CD8-positive, alpha-beta memory T cell (primary cell): ENCODE measurements at regions not wholly inside any gene's neighbourhood (a gene's known extent, or its start where the extent isn't known, plus 50 kb on each side); places are given as distances from the start of the nearest gene placed in this dataset.
A peak's percentile ranks its signal among the peaks of the same experiment; 100 is the strongest.

Source experiments
- CTCF ChIA-PET: fragments of 350-600 bp; sonication (Branson Sonifier 250); formaldehyde crosslinking; loops from one replicate; lab custom pipeline; 2021; ENCODE audit warnings: antibody characterized with exemption; lab: Charles Lee
- POLR2A ChIA-PET: fragments of 350-600 bp; sonication (Branson Sonifier 250); formaldehyde crosslinking; loops from one replicate; lab custom pipeline; 2021; ENCODE audit warnings: antibody characterized with exemption; lab: Charles Lee
- DNase-seq, 5 donors: peaks; one replicate each; pipeline versions ENCODE4 v3.0.0 to v3.0.0-alpha.2; 2020 to 2022; ENCODE audit warnings: mixed read lengths in 1 of 5
- H3K27ac ChIP-seq: one replicate; pipeline ENCODE4 v1.7.0; 2013; ENCODE audit warnings: low read depth, mild to moderate bottlenecking, low read length, moderate library complexity
- H3K27me3 ChIP-seq: 2 replicates; pipeline ENCODE4 v1.7.0; 2013; ENCODE audit warnings: low read length, mild to moderate bottlenecking; ENCODE audit not compliant: insufficient read depth, poor library complexity, severe bottlenecking
- H3K36me3 ChIP-seq: 2 replicates; pipeline ENCODE4 v1.7.0; 2013; ENCODE audit warnings: mild to moderate bottlenecking, low read length, moderate library complexity; ENCODE audit not compliant: insufficient read depth
- H3K4me1 ChIP-seq: 2 replicates; pipeline ENCODE4 v1.7.0; 2013; ENCODE audit warnings: mild to moderate bottlenecking, low read length, moderate library complexity; ENCODE audit not compliant: insufficient read depth
- H3K4me3 ChIP-seq: 2 replicates; pipeline ENCODE4 v1.7.0; 2013; ENCODE audit warnings: mild to moderate bottlenecking, low read length
- H3K9me3 ChIP-seq: 2 replicates; pipeline ENCODE4 v1.7.0; 2013; ENCODE audit warnings: mild to moderate bottlenecking, low read length
- H3K27ac Mint-ChIP-seq, 8 donors: one replicate each; pipeline ENCODE4 v1.8.0; 2020 to 2021; ENCODE audit warnings: mixed read lengths in 8 of 8, mild to moderate bottlenecking in 6 of 8, inconsistent platforms in 3 of 8, moderate library complexity in 3 of 8
- H3K27me3 Mint-ChIP-seq, 2 donors: one replicate each; pipeline ENCODE4 v1.8.0; 2020 to 2021; ENCODE audit warnings: mixed read lengths in 2 of 2, mild to moderate bottlenecking in 1 of 2, moderate library complexity in 1 of 2
- H3K36me3 Mint-ChIP-seq, 3 donors: one replicate each; pipeline ENCODE4 v1.8.0; 2020 to 2021; ENCODE audit warnings: mixed read lengths in 3 of 3, inconsistent platforms in 1 of 3, mild to moderate bottlenecking in 1 of 3
- H3K4me1 Mint-ChIP-seq, 3 donors: one replicate each; pipeline ENCODE4 v1.8.0; 2020 to 2021; ENCODE audit warnings: mixed read lengths in 3 of 3, inconsistent platforms in 1 of 3, mild to moderate bottlenecking in 1 of 3
- H3K4me3 Mint-ChIP-seq, 7 donors: one replicate each; pipeline ENCODE4 v1.8.0; 2020 to 2021; ENCODE audit warnings: mixed read lengths in 7 of 7, mild to moderate bottlenecking in 6 of 7, moderate library complexity in 4 of 7, inconsistent platforms in 2 of 7
- H3K9me3 Mint-ChIP-seq, 5 donors: one replicate each; pipeline ENCODE4 v1.8.0; 2020 to 2022; ENCODE audit warnings: mixed read lengths in 5 of 5, mild to moderate bottlenecking in 3 of 5, moderate library complexity in 2 of 5, inconsistent platforms in 1 of 5

GRCh38 chr14:76954394-76955190, 73.9 kb downstream of the IRF2BPL start:
- Histone ChIP-seq H3K4me3 (no peak overlapping the region), H3K27ac (peak overlapping the region; percentile 94), H3K4me1 (peaks cover 41% of the 10 kb centered on the region), H3K36me3 (no peaks in the 10 kb centered on the region), H3K9me3 (no peaks in the 10 kb centered on the region), H3K27me3 (no peaks in the 10 kb centered on the region)
- DNase-seq = no peak
- H3K9me3 Mint-ChIP-seq = no peaks in the 10 kb centered on the region
- peak overlapping the region in 7 of 8 donors; percentile 95 to 100 (median 99) for H3K27ac Mint-ChIP-seq
- peak overlapping the region in 1 of 7 donors; percentile 18 for H3K4me3 Mint-ChIP-seq
- peaks cover 0 to 1% (median 0%) of the 10 kb centered on the region in 3 donors for H3K36me3 Mint-ChIP-seq
- H3K4me1 Mint-ChIP-seq = peaks cover 44 to 57% (median 52%) of the 10 kb centered on the region in 3 donors
- H3K27me3 Mint-ChIP-seq = peaks cover 0 to 1% of the 10 kb centered on the region in 2 donors
- POLR2A ChIA-PET = interaction anchor here (1.2 to 1.8 kb wide), 3 partner anchors 25 to 86 kb away, joined by 3 to 9 read pairs (median 6); partner anchors contain the start of gene IRF2BPL
- CTCF ChIA-PET = interaction anchor here (0.9 to 3.8 kb wide), 9 partner anchors 12 to 116 kb away, joined by 3 to 16 read pairs (median 6); no protein-coding TSS in a partner anchor

GRCh38 chr14:76953311-76953945, 75.1 kb downstream of the IRF2BPL start:
- CTCF ChIA-PET = interaction anchor here (0.6 to 3.8 kb wide), 10 partner anchors 8 to 115 kb away, joined by 3 to 16 read pairs (median 4); no protein-coding TSS in a partner anchor
- peak overlapping the region; percentile 44 for H3K4me3 ChIP-seq
- Mint-ChIP-seq H3K9me3 (no peaks in the 10 kb centered on the region), H3K27ac (peak overlapping the region; percentile 39 to 87 (median 78)), H3K27me3 (peaks cover 0 to 1% of the 10 kb centered on the region in 2 donors), H3K4me3 (peak overlapping the region in 6 of 7 donors; percentile 16 to 76 (median 38)), H3K36me3 (peaks cover 0 to 1% (median 0%) of the 10 kb centered on the region in 3 donors), H3K4me1 (peaks cover 36 to 50% (median 42%) of the 10 kb centered on the region in 3 donors)
- peaks cover 41% of the 10 kb centered on the region for H3K4me1 ChIP-seq
- POLR2A ChIA-PET = interaction anchor here (0.9 to 1.6 kb wide), 5 partner anchors 9 to 90 kb away, joined by 3 to 10 read pairs (median 4); partner anchors contain the start of gene IRF2BPL
- no peaks in the 10 kb centered on the region for H3K36me3 ChIP-seq
- peak overlapping the region; percentile 44 for H3K27ac ChIP-seq
- peak in 4 of 5 donors; percentile 31 to 61 (median 47) for DNase-seq
- H3K27me3 ChIP-seq = no peaks in the 10 kb centered on the region
- no peaks in the 10 kb centered on the region for H3K9me3 ChIP-seq

GRCh38 chr14:76951166-76951565, 77.3 kb downstream of the IRF2BPL start:
- Mint-ChIP-seq H3K27ac (no peak overlapping the region), H3K4me3 (peak overlapping the region in 1 of 7 donors; percentile 27), H3K9me3 (no peaks in the 10 kb centered on the region), H3K36me3 (no peaks in the 10 kb centered on the region), H3K4me1 (peaks cover 31 to 50% (median 33%) of the 10 kb centered on the region in 3 donors), H3K27me3 (peaks cover 0 to 1% of the 10 kb centered on the region in 2 donors)
- H3K36me3 ChIP-seq = no peaks in the 10 kb centered on the region
- peaks cover 43% of the 10 kb centered on the region for H3K4me1 ChIP-seq
- no peaks in the 10 kb centered on the region for H3K27me3 ChIP-seq
- H3K9me3 ChIP-seq = no peaks in the 10 kb centered on the region
- no peak overlapping the region for H3K4me3 ChIP-seq
- POLR2A ChIA-PET = no interaction called here
- DNase-seq = no peak
- CTCF ChIA-PET = interaction anchor here (1.2 to 1.7 kb wide), 2 partner anchors 38 to 77 kb away, joined by 3 to 4 read pairs; no protein-coding TSS in a partner anchor
- no peak overlapping the region for H3K27ac ChIP-seq

GRCh38 chr14:76950055-76951020, 78.2 kb downstream of the IRF2BPL start:
- DNase-seq = no peak
- no peak overlapping the region for H3K4me3 Mint-ChIP-seq
- H3K36me3 Mint-ChIP-seq = no peaks in the 10 kb centered on the region
- POLR2A ChIA-PET = no interaction called here
- H3K4me1 ChIP-seq = peaks cover 35% of the 10 kb centered on the region
- peaks cover 22 to 42% (median 25%) of the 10 kb centered on the region in 3 donors for H3K4me1 Mint-ChIP-seq
- H3K27me3 Mint-ChIP-seq = peaks cover 0 to 1% of the 10 kb centered on the region in 2 donors
- CTCF ChIA-PET = interaction anchor here (0.7 to 1.5 kb wide), 2 partner anchors 13 to 120 kb away, joined by 3 to 4 read pairs; no protein-coding TSS in a partner anchor
- no peaks in the 10 kb centered on the region for H3K36me3 ChIP-seq
- H3K27ac ChIP-seq = no peak overlapping the region
- H3K27me3 ChIP-seq = no peaks in the 10 kb centered on the region
- H3K9me3 Mint-ChIP-seq = no peaks in the 10 kb centered on the region
- no peaks in the 10 kb centered on the region for H3K9me3 ChIP-seq
- H3K4me3 ChIP-seq = no peak overlapping the region
- H3K27ac Mint-ChIP-seq = peak overlapping the region in 1 of 8 donors; percentile 16

- POLR2A ChIA-PET = interaction anchor here (0.7 kb wide), 1 partner anchor 10 kb away, joined by 3 read pairs; no protein-coding TSS in a partner anchor
- no peak for DNase-seq
- Histone ChIP-seq H3K36me3 (no peaks in the 10 kb centered on the region), H3K4me3 (no peak overlapping the region), H3K27ac (no peak overlapping the region), H3K4me1 (peaks cover 25% of the 10 kb centered on the region), H3K9me3 (no peaks in the 10 kb centered on the region), H3K27me3 (no peaks in the 10 kb centered on the region)
- Mint-ChIP-seq H3K9me3 (no peaks in the 10 kb centered on the region), H3K4me1 (peaks cover 16 to 31% (median 16%) of the 10 kb centered on the region in 3 donors), H3K36me3 (no peaks in the 10 kb centered on the region), H3K27ac (peak overlapping the region in 3 of 8 donors; percentile 23 to 67 (median 36)), H3K27me3 (peaks cover 0 to 1% of the 10 kb centered on the region in 2 donors), H3K4me3 (no peak overlapping the region)
- CTCF ChIA-PET = interaction anchor here (1.2 to 1.8 kb wide), 3 partner anchors 9 to 122 kb away, joined by 3 to 5 read pairs (median 4); no protein-coding TSS in a partner anchor
These were observed 79.5 kb downstream of the IRF2BPL start for GRCh38 chr14:76948976-76949375.

GRCh38 chr14:76948213-76948947, 80.1 kb downstream of the IRF2BPL start:
- Mint-ChIP-seq H3K4me1 (peaks cover 14 to 26% (median 16%) of the 10 kb centered on the region in 3 donors), H3K4me3 (no peak overlapping the region), H3K9me3 (no peaks in the 10 kb centered on the region), H3K27me3 (peaks cover 0 to 1% of the 10 kb centered on the region in 2 donors), H3K36me3 (no peaks in the 10 kb centered on the region), H3K27ac (peak overlapping the region in 4 of 8 donors; percentile 23 to 67 (median 34))
- H3K27ac ChIP-seq = no peak overlapping the region
- DNase-seq = no peak
- H3K27me3 ChIP-seq = no peaks in the 10 kb centered on the region
- no peaks in the 10 kb centered on the region for H3K9me3 ChIP-seq
- H3K4me1 ChIP-seq = peaks cover 19% of the 10 kb centered on the region
- ChIA-PET CTCF (interaction anchor here (1.0 to 2.0 kb wide), 10 partner anchors 7 to 106 kb away, joined by 3 to 15 read pairs (median 5); partner anchors contain the start of gene IRF2BPL), POLR2A (interaction anchor here (0.7 to 1.4 kb wide), 4 partner anchors 7 to 92 kb away, joined by 3 to 7 read pairs (median 5); no protein-coding TSS in a partner anchor)
- no peak overlapping the region for H3K4me3 ChIP-seq
- H3K36me3 ChIP-seq = no peaks in the 10 kb centered on the region
